Bronchial epithelial cell (primary cell): ENCODE measurements at regions not wholly inside any gene's neighbourhood (a gene's known extent, or its start where the extent isn't known, plus 50 kb on each side); places are given as distances from the start of the nearest gene placed in this dataset.

Experiments used
- DNase-seq: peaks from one replicate; pipeline ENCODE4 v3.0.0-alpha.2; 2010; ENCODE audit warnings: low read depth
- FAIRE-seq: peaks from 2 replicates; lab custom pipeline; 2011; peaks lifted over from hg19 to GRCh38; lab: Jason Lieb, UNC
- H3K27me3 ChIP-seq: 2 replicates; pipeline ENCODE4 v1.5.1; 2011; ENCODE audit warnings: low read length; ENCODE audit not compliant: control insufficient read depth, insufficient read depth
- H3K36me3 ChIP-seq: 2 replicates; pipeline ENCODE4 v1.5.1; 2011; ENCODE audit warnings: low read length; ENCODE audit not compliant: control insufficient read depth, insufficient read depth
- H3K4me3 ChIP-seq: 2 replicates; pipeline ENCODE4 v1.5.1; 2011; ENCODE audit warnings: mild to moderate bottlenecking, low read depth, low read length, control low read depth
- CTCF ChIP-seq: IDR thresholded peaks from 2 replicates; pipeline ENCODE4 v1.5.1; 2011; ENCODE audit warnings: mild to moderate bottlenecking, moderate library complexity, low read length, control low read depth, inconsistent platforms; ENCODE audit not compliant: insufficient read depth, severe bottlenecking

- H3K4me3 ChIP-seq = no peak overlapping the region
- H3K27me3 ChIP-seq = peaks cover 3% of the 10 kb centered on the region
- DNase-seq = no peak
- FAIRE-seq = no peak
- H3K36me3 ChIP-seq = no peaks in the 10 kb centered on the region
- TF ChIP-seq CTCF = no peak
These were observed 236.3 kb upstream of the AGAP1 start for GRCh38 chr2:235257590-235257989.

- Histone ChIP-seq H3K4me3 (no peak overlapping the region), H3K36me3 (no peaks in the 10 kb centered on the region), H3K27me3 (peaks cover 1% of the 10 kb centered on the region)
- FAIRE-seq = no peak
- no peak for TF ChIP-seq CTCF
- no peak for DNase-seq
These were observed 231.1 kb upstream of the AGAP1 start for GRCh38 chr2:235262750-235263149.

DNA sequence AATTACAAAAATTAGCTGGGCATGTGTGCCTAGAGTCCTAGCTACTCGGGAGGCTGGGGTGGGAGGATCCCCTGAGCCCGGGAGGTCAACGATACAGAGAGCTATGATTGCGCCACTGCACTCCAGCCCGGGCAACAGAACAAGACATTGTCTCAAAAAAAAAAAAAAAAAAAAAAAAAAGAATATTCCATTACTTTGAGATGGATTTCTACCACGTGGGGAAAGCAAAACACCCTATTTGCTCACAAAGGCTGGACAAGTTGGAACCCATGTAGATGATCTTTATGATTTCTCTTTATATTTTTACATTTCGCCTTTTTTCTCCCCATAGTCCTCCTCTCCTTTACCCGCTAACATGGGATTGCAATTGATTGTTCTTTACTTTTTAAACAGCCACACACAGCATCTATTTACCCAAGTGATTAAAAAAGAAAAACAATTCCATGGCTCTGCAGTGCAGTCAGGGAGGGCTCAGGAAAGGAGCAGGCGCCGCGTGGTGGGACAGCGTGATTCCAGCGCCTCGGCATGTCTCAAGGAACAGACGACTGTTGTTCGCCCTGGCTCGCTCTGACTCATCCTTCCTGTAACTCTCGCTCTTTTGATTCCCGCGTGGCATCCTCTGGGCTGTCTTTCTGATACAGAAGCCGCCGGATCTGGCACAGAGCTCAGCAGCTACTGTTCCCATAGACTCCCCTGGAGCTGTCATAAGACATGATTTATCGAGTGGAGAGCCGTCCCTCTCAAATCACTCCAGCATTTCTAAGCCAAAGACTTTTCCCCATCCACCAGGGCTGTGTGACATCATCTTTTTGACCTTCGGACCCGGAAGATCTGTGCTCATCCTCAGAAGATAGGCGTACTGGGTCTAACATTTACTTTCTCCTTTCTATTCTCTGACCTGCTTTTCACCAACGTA lies 230.4 kb upstream of the AGAP1 start:
- FAIRE-seq = no peak
- Histone ChIP-seq H3K36me3 (no peaks in the 10 kb centered on the region), H3K4me3 (no peak overlapping the region), H3K27me3 (peaks cover 1% of the 10 kb centered on the region)
- DNase-seq = peak; percentile 69
- no peak for TF ChIP-seq CTCF

- Histone ChIP-seq H3K4me3 (no peak overlapping the region), H3K27me3 (peaks cover 1% of the 10 kb centered on the region), H3K36me3 (no peaks in the 10 kb centered on the region)
- no peak for FAIRE-seq
- no peak for TF ChIP-seq CTCF
- DNase-seq = no peak
These were observed 229.7 kb upstream of the AGAP1 start for GRCh38 chr2:235264121-235264493.

DNA sequence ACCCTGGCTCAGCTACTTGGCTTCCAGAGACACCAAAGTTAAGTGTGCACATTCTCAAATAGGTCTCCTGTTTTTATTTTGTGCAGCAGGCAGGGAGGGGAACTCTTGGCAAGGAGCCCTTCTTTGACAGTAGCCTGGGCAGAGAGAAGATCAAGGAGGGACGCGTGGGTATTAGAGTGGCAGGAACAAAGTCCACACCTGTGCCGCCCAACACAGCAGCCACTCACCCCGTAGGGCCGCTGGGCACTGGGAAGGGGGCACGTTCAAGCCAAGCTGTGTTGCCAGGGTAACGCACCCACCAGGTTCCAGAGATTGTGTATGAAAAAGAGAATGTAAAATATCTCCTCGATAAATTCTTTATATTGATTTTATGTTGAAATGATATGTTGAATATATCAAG lies 229.3 kb upstream of the AGAP1 start:
- H3K27me3 ChIP-seq = peaks cover 1% of the 10 kb centered on the region
- H3K36me3 ChIP-seq = no peaks in the 10 kb centered on the region
- no peak for FAIRE-seq
- DNase-seq = no peak
- no peak for TF ChIP-seq CTCF
- no peak overlapping the region for H3K4me3 ChIP-seq
